Activated CD8-positive, alpha-beta T cell treated with anti-CD3 and anti-CD28 coated beads for 36 hours (primary cell): ENCODE measurements at regions not wholly inside any gene's neighbourhood (a gene's known extent, or its start where the extent isn't known, plus 50 kb on each side); places are given as distances from the start of the nearest gene placed in this dataset.

Experiments
- ATAC-seq: fragments of 200-7000 bp; cut with Tn5 transposase; one replicate; pipeline ENCODE4 v1.10.0; 2021; ENCODE audit warnings: mild to moderate bottlenecking, moderate library complexity
- CTCF ChIA-PET: fragments of 350-600 bp; sonication (Branson Sonifier 250); formaldehyde crosslinking; loops from one replicate; lab custom pipeline; 2021; ENCODE audit warnings: antibody characterized with exemption; lab: Charles Lee
- POLR2A ChIA-PET: fragments of 350-600 bp; sonication (Branson Sonifier 250); formaldehyde crosslinking; loops from one replicate; lab custom pipeline; 2021; ENCODE audit warnings: antibody characterized with exemption; lab: Charles Lee
- DNase-seq: peaks from one replicate; pipeline ENCODE4 v3.0.0-alpha.2; 2020
- H3K27ac Mint-ChIP-seq: one replicate; pipeline ENCODE4 v1.8.0; 2021; ENCODE audit warnings: mild to moderate bottlenecking, mixed read lengths
- H3K27me3 Mint-ChIP-seq: one replicate; pipeline ENCODE4 v1.8.0; 2021; ENCODE audit warnings: mixed read lengths
- H3K36me3 Mint-ChIP-seq: one replicate; pipeline ENCODE4 v1.8.0; 2021; ENCODE audit warnings: low read depth, mixed read lengths
- H3K4me1 Mint-ChIP-seq: one replicate; pipeline ENCODE4 v1.8.0; 2021; ENCODE audit warnings: low read depth, mixed read lengths
- H3K4me3 Mint-ChIP-seq: one replicate; pipeline ENCODE4 v1.8.0; 2021; ENCODE audit warnings: mild to moderate bottlenecking, moderate library complexity, mixed read lengths
- H3K9me3 Mint-ChIP-seq: one replicate; pipeline ENCODE4 v1.8.0; 2021; ENCODE audit warnings: mixed read lengths
- CTCF ChIP-seq: fragments of 200-600 bp; IDR thresholded peaks from one replicate; pipeline ENCODE4 v1.8.0; 2022; ENCODE audit warnings: antibody characterized with exemption, mild to moderate bottlenecking
- intact Hi-C: fragments of 100-400 bp; cut with micrococcal nuclease; formaldehyde crosslinking; loops from one replicate; pipeline ENCODE4 v1.10.0; 2022

- H3K27me3 Mint-ChIP-seq = no peaks in the 10 kb centered on the region
- CTCF ChIA-PET = no interaction called here
Observed at GRCh38 chr1:229059671-229060539, 211.0 kb upstream of the RAB4A start.

GRCh38 chr1:229062135-229062534 lies 208.8 kb upstream of the RAB4A start:
- ATAC-seq = no peak
- POLR2A ChIA-PET = interaction anchor here (1.0 to 1.5 kb wide), 2 partner anchors 27 to 35 kb away, joined by 3 read pairs; no protein-coding TSS in a partner anchor
- no peak overlapping the region for H3K27ac Mint-ChIP-seq

More at GRCh38 chr1:229059671-229060539, 211.0 kb upstream of the RAB4A start:
- TF ChIP-seq CTCF = no peak
- POLR2A ChIA-PET = no interaction called here
- Mint-ChIP-seq H3K27ac (no peak overlapping the region), H3K36me3 (no peaks in the 10 kb centered on the region), H3K4me3 (no peak overlapping the region), H3K4me1 (peaks cover 41% of the 10 kb centered on the region), H3K9me3 (no peaks in the 10 kb centered on the region)
- intact Hi-C loops = no loop called here
- no peak for ATAC-seq
- DNase-seq = no peak

GRCh38 chr1:229063154-229063773 lies 207.6 kb upstream of the RAB4A start:
- intact Hi-C loops = no loop called here
- CTCF ChIA-PET = no interaction called here

More at GRCh38 chr1:229062135-229062534, 208.8 kb upstream of the RAB4A start:
- no peak for DNase-seq
- Mint-ChIP-seq H3K4me3 (no peak overlapping the region), H3K4me1 (peaks cover 32% of the 10 kb centered on the region), H3K27me3 (no peaks in the 10 kb centered on the region), H3K9me3 (no peaks in the 10 kb centered on the region), H3K36me3 (no peaks in the 10 kb centered on the region)
- intact Hi-C loops = no loop called here
- CTCF ChIA-PET = no interaction called here
- no peak for TF ChIP-seq CTCF

GRCh38 chr1:229064320-229065168 lies 206.4 kb upstream of the RAB4A start:
- H3K9me3 Mint-ChIP-seq = no peaks in the 10 kb centered on the region
- POLR2A ChIA-PET = interaction anchor here (1.0 kb wide), 1 partner anchor 42 kb away, joined by 3 read pairs; no protein-coding TSS in a partner anchor
- peaks cover 19% of the 10 kb centered on the region for H3K4me1 Mint-ChIP-seq
- H3K27me3 Mint-ChIP-seq = no peaks in the 10 kb centered on the region
- no peaks in the 10 kb centered on the region for H3K36me3 Mint-ChIP-seq
- intact Hi-C loops = no loop called here
- DNase-seq (no peak), ATAC-seq (no peak)
- no peak for TF ChIP-seq CTCF
- no peak overlapping the region for H3K27ac Mint-ChIP-seq
- CTCF ChIA-PET = no interaction called here
- no peak overlapping the region for H3K4me3 Mint-ChIP-seq

More at GRCh38 chr1:229063154-229063773, 207.6 kb upstream of the RAB4A start:
- POLR2A ChIA-PET = interaction anchor here (1.0 kb wide), 1 partner anchor 43 kb away, joined by 3 read pairs; no protein-coding TSS in a partner anchor
- no peak overlapping the region for H3K27ac Mint-ChIP-seq
- no peak for TF ChIP-seq CTCF
- no peak overlapping the region for H3K4me3 Mint-ChIP-seq
- H3K27me3 Mint-ChIP-seq = no peaks in the 10 kb centered on the region
- H3K9me3 Mint-ChIP-seq = no peaks in the 10 kb centered on the region
- ATAC-seq (no peak), DNase-seq (no peak)
- H3K36me3 Mint-ChIP-seq = no peaks in the 10 kb centered on the region
- H3K4me1 Mint-ChIP-seq = peaks cover 27% of the 10 kb centered on the region
